ENCODE measurements at regions not wholly inside any gene's neighbourhood (a gene's known extent, or its start where the extent isn't known, plus 50 kb on each side); places are given as distances from the start of the nearest gene placed in this dataset.

DNA sequence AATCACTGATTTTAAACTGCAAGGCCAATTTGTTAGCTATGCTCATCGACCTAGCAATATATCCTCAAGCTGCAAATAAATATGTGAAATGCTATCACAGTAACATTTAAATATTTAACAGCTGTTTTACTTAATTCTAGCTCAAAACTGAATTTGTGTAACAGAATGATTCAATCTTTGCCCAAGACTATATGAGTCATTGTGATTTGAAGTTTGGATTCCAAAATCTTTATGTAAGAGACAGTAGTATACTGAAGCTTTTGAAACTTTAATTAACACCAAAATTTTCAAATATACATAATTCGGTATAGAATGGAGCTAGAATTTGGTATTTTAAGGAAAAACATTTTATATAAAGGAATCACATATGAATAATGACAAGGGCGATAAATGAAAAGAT, 603.0 kb upstream of the ROBO2 start:
- TF ChIP-seq, protein P1, sequence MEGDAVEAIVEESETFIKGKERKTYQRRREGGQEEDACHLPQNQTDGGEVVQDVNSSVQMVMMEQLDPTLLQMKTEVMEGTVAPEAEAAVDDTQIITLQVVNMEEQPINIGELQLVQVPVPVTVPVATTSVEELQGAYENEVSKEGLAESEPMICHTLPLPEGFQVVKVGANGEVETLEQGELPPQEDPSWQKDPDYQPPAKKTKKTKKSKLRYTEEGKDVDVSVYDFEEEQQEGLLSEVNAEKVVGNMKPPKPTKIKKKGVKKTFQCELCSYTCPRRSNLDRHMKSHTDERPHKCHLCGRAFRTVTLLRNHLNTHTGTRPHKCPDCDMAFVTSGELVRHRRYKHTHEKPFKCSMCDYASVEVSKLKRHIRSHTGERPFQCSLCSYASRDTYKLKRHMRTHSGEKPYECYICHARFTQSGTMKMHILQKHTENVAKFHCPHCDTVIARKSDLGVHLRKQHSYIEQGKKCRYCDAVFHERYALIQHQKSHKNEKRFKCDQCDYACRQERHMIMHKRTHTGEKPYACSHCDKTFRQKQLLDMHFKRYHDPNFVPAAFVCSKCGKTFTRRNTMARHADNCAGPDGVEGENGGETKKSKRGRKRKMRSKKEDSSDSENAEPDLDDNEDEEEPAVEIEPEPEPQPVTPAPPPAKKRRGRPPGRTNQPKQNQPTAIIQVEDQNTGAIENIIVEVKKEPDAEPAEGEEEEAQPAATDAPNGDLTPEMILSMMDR (IDR thresholded peaks at IDR 0.05), result no peak
- TF ChIP-seq POLR2A (IDR thresholded peaks at IDR 0.05), result no peak

Measured in transverse colon (tissue), 3 donors.